ENCODE measurements at regions not wholly inside any gene's neighbourhood (a gene's known extent, or its start where the extent isn't known, plus 50 kb on each side); places are given as distances from the start of the nearest gene placed in this dataset.

DNA sequence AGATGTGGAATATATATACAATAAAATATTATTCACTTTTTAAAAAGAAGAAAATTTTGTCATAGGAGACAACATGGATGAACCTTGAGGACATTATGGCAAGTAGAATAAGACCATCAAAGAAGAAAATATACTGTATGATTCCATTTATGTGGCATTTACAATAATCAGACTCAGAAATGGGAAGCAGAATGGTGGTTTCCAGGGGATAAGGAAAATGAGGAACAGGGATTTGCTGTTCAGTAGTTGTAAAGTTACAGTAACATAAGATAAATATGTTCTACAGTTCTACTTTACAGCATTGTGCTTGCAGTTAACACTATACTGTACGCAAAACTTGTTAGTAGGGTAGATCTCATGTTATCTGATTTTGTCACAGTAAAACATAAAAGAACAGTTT lies 1271.0 kb downstream of the LRFN5 start:
- TF ChIP-seq, protein P1, sequence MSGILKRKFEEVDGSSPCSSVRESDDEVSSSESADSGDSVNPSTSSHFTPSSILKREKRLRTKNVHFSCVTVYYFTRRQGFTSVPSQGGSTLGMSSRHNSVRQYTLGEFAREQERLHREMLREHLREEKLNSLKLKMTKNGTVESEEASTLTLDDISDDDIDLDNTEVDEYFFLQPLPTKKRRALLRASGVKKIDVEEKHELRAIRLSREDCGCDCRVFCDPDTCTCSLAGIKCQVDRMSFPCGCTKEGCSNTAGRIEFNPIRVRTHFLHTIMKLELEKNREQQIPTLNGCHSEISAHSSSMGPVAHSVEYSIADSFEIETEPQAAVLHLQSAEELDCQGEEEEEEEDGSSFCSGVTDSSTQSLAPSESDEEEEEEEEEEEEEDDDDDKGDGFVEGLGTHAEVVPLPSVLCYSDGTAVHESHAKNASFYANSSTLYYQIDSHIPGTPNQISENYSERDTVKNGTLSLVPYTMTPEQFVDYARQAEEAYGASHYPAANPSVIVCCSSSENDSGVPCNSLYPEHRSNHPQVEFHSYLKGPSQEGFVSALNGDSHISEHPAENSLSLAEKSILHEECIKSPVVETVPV (CRISPR knock-in tag; IDR thresholded peaks at IDR 0.05): no peak
- TF ChIP-seq ZC3H10 (CRISPR knock-in tag; IDR thresholded peaks at IDR 0.05) (no peak), ZNF565 (CRISPR knock-in tag; conservative IDR thresholded peaks at IDR 0.05; ENCODE audit: low read depth) (no peak)
- ATAC-seq: no peak

DNA sequence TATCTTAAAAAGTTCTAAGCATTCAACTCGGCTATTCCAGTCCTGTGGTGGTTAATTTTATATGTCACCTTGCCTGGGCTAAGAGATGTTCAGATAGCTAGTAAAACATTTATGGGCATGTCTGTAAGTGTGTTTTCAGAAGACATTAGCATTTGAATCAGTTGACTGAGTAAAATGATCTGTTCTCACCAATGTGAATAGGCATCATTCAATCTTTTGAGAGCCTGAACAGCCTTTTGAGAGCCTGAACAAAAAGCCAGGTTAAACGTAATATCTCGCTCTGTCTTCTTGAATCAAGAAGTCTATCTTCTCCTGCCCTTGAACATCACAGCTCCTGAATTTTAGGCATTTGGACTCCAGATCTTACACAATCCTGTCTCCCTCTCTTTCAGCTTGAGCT lies 1266.1 kb downstream of the LRFN5 start:
- no peak for ATAC-seq
- TF ChIP-seq ZNF8 (CRISPR knock-in tag; IDR thresholded peaks at IDR 0.05): no peak
- TF ChIP-seq, protein P2, sequence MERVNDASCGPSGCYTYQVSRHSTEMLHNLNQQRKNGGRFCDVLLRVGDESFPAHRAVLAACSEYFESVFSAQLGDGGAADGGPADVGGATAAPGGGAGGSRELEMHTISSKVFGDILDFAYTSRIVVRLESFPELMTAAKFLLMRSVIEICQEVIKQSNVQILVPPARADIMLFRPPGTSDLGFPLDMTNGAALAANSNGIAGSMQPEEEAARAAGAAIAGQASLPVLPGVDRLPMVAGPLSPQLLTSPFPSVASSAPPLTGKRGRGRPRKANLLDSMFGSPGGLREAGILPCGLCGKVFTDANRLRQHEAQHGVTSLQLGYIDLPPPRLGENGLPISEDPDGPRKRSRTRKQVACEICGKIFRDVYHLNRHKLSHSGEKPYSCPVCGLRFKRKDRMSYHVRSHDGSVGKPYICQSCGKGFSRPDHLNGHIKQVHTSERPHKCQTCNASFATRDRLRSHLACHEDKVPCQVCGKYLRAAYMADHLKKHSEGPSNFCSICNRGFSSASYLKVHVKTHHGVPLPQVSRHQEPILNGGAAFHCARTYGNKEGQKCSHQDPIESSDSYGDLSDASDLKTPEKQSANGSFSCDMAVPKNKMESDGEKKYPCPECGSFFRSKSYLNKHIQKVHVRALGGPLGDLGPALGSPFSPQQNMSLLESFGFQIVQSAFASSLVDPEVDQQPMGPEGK (CRISPR knock-in tag; IDR thresholded peaks at IDR 0.05; ENCODE audit: borderline replicate concordance): no peak
- TF ChIP-seq GLIS3 (CRISPR knock-in tag; IDR thresholded peaks at IDR 0.05): no peak
- no peak for TF ChIP-seq TCF4 (CRISPR knock-in tag; IDR thresholded peaks at IDR 0.05; ENCODE audit: borderline replicate concordance)
- no peak for TF ChIP-seq ESRRG (CRISPR knock-in tag; IDR thresholded peaks at IDR 0.05)

DNA sequence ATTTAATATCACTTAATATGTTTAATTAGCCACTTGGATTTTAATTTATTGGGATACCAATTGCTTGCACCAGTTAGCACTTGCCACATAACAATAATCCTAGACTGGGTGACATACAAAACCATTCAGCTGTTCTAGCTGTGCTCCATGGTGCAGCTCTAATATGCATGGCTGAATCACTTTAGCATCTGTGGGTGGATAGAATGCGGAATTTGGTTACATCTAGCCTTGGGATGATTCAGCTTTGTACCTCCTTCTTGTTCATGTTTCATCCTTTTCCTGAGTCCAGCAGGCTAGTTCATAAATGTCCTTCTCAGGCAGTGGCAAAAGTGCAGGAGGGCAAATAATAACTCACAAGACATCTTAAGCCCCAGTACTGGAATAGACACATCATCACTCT lies 1263.0 kb downstream of the LRFN5 start:
- no peak for TF ChIP-seq SNAI2 (CRISPR knock-in tag; IDR thresholded peaks at IDR 0.05)
- no peak for TF ChIP-seq ZFP30 (CRISPR knock-in tag; IDR thresholded peaks at IDR 0.05)
- TF ChIP-seq OSR1 (CRISPR knock-in tag; IDR thresholded peaks at IDR 0.05): no peak
- no peak for TF ChIP-seq PPARA (CRISPR knock-in tag; IDR thresholded peaks at IDR 0.05; ENCODE audit: borderline replicate concordance)
- TF ChIP-seq, protein P3, sequence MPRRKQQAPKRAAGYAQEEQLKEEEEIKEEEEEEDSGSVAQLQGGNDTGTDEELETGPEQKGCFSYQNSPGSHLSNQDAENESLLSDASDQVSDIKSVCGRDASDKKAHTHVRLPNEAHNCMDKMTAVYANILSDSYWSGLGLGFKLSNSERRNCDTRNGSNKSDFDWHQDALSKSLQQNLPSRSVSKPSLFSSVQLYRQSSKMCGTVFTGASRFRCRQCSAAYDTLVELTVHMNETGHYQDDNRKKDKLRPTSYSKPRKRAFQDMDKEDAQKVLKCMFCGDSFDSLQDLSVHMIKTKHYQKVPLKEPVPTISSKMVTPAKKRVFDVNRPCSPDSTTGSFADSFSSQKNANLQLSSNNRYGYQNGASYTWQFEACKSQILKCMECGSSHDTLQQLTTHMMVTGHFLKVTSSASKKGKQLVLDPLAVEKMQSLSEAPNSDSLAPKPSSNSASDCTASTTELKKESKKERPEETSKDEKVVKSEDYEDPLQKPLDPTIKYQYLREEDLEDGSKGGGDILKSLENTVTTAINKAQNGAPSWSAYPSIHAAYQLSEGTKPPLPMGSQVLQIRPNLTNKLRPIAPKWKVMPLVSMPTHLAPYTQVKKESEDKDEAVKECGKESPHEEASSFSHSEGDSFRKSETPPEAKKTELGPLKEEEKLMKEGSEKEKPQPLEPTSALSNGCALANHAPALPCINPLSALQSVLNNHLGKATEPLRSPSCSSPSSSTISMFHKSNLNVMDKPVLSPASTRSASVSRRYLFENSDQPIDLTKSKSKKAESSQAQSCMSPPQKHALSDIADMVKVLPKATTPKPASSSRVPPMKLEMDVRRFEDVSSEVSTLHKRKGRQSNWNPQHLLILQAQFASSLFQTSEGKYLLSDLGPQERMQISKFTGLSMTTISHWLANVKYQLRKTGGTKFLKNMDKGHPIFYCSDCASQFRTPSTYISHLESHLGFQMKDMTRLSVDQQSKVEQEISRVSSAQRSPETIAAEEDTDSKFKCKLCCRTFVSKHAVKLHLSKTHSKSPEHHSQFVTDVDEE (CRISPR knock-in tag; IDR thresholded peaks at IDR 0.05): no peak
- TF ChIP-seq ZFP3 (CRISPR knock-in tag; IDR thresholded peaks at IDR 0.05): no peak
- TF ChIP-seq, protein P4, sequence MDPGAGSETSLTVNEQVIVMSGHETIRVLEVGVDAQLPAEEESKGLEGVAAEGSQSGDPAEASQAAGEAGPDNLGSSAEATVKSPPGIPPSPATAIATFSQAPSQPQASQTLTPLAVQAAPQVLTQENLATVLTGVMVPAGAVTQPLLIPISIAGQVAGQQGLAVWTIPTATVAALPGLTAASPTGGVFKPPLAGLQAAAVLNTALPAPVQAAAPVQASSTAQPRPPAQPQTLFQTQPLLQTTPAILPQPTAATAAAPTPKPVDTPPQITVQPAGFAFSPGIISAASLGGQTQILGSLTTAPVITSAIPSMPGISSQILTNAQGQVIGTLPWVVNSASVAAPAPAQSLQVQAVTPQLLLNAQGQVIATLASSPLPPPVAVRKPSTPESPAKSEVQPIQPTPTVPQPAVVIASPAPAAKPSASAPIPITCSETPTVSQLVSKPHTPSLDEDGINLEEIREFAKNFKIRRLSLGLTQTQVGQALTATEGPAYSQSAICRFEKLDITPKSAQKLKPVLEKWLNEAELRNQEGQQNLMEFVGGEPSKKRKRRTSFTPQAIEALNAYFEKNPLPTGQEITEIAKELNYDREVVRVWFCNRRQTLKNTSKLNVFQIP (CRISPR knock-in tag; IDR thresholded peaks at IDR 0.05; ENCODE audit: borderline replicate concordance, low read depth): no peak
- TF ChIP-seq CSDC2 (CRISPR knock-in tag; IDR thresholded peaks at IDR 0.05): no peak
- TF ChIP-seq ISL1 (CRISPR knock-in tag; IDR thresholded peaks at IDR 0.05): no peak
- TF ChIP-seq, protein P1 (CRISPR knock-in tag; IDR thresholded peaks at IDR 0.05): no peak
- TF ChIP-seq ARNTL (CRISPR knock-in tag; IDR thresholded peaks at IDR 0.05; ENCODE audit: borderline replicate concordance, low read depth): no peak
- no peak for TF ChIP-seq GLIS3 (CRISPR knock-in tag; IDR thresholded peaks at IDR 0.05)
- TF ChIP-seq ZNF8 (CRISPR knock-in tag; IDR thresholded peaks at IDR 0.05): no peak
- no peak for TF ChIP-seq ZNF565 (CRISPR knock-in tag; conservative IDR thresholded peaks at IDR 0.05; ENCODE audit: low read depth)
- TF ChIP-seq ZC3H10 (CRISPR knock-in tag; IDR thresholded peaks at IDR 0.05): no peak
- TF ChIP-seq RARB (CRISPR knock-in tag; IDR thresholded peaks at IDR 0.05): no peak
- TF ChIP-seq TOX (CRISPR knock-in tag; IDR thresholded peaks at IDR 0.05; ENCODE audit: borderline replicate concordance): no peak
- ATAC-seq: no peak

DNA sequence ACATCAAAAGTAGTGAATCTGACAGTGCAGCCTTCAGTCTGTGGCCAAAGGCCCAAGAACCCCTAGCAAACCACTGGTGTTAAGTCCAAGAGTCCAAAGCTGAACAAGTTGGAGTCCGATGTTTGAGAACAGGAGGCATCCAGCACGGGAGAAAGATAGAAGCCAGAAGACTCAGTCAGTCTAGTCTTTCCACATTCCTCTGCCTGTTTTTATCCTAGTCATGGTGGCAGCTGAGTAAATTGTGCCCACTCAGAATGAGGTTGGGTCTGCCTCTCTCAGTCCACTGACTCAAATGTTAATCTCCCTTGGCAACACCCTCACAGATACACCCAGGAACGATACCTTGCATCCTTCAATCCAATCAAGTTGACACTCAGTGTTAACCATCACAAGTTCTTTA lies 1255.4 kb downstream of the LRFN5 start:
- ATAC-seq: no peak
- TF ChIP-seq PPARA (CRISPR knock-in tag; IDR thresholded peaks at IDR 0.05; ENCODE audit: borderline replicate concordance) (no peak), SNAI2 (CRISPR knock-in tag; IDR thresholded peaks at IDR 0.05) (no peak), ZC3H10 (CRISPR knock-in tag; IDR thresholded peaks at IDR 0.05) (no peak), ZFP3 (CRISPR knock-in tag; IDR thresholded peaks at IDR 0.05) (no peak), OSR1 (CRISPR knock-in tag; IDR thresholded peaks at IDR 0.05) (no peak), ZNF70 (CRISPR knock-in tag; IDR thresholded peaks at IDR 0.05) (no peak), ESRRG (CRISPR knock-in tag; IDR thresholded peaks at IDR 0.05) (no peak), GLIS3 (CRISPR knock-in tag; IDR thresholded peaks at IDR 0.05) (no peak), TOX (CRISPR knock-in tag; IDR thresholded peaks at IDR 0.05; ENCODE audit: borderline replicate concordance) (no peak), ZNF8 (CRISPR knock-in tag; IDR thresholded peaks at IDR 0.05) (no peak)
- TF ChIP-seq, protein P2 (CRISPR knock-in tag; IDR thresholded peaks at IDR 0.05; ENCODE audit: borderline replicate concordance): no peak
- TF ChIP-seq, protein P1 (CRISPR knock-in tag; IDR thresholded peaks at IDR 0.05): no peak
